ENCODE measurements at regions not wholly inside any gene's neighbourhood (a gene's known extent, or its start where the extent isn't known, plus 50 kb on each side); places are given as distances from the start of the nearest gene placed in this dataset.

- TF ChIP-seq TCF4 (CRISPR knock-in tag; IDR thresholded peaks at IDR 0.05; ENCODE audit: borderline replicate concordance) (no peak), ZFP30 (CRISPR knock-in tag; IDR thresholded peaks at IDR 0.05) (no peak), SNAI2 (CRISPR knock-in tag; IDR thresholded peaks at IDR 0.05) (no peak), POU6F1 (CRISPR knock-in tag; IDR thresholded peaks at IDR 0.05; ENCODE audit: borderline replicate concordance, low read depth) (no peak), ZFP3 (CRISPR knock-in tag; IDR thresholded peaks at IDR 0.05) (no peak)
These were observed 126.3 kb downstream of the C5orf15 start for GRCh38 chr5:133841831-133842750.
